ENCODE measurements at regions not wholly inside any gene's neighbourhood (a gene's known extent, or its start where the extent isn't known, plus 50 kb on each side); places are given as distances from the start of the nearest gene placed in this dataset.
"Not testable (repeated sequence)": the region's sequence is repeated elsewhere in the genome, so short reads cannot be mapped to it uniquely, and the experiment has no call there.

DNA sequence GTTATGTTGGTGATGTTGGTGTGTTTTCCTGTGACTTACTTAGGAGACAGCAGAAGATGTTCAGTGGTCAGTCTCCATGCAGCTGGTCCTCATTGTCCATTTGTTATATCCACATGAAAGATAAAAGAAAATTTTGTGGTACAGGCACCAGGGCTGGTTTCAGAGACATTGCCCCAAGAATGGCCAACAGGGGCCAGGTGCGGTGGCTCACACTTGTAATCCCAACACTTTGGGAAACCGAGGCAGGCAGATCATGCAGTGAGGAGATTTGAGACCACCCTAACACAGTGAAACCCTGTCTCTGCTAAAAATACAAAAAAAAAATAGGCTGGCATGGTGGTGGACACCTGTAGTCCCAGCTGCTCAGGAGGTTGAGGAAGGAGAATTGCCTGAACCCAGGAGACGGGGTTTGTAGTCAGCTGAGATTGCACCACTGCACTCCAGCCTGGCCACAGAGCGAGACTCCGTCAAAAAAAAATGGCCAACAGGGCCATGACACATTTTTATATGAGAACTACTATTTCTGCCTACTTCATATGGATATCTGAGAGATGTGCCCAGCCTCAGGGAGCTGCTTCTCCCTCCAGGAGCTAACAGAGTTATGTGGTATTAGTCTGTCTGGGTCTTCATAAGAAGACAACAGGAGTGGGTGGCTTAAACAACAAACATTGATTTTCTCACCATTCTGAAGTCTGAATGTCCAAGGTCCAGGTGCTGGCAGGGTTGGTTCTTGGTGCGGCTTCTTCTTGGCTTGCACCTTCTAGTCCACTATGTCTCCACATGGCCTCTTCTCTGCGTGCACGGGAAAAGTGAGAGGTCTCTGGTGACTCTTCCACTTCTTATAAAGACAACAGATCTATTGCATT is 821.7 kb downstream of the TMEM121 start:
- TF ChIP-seq, protein P1, sequence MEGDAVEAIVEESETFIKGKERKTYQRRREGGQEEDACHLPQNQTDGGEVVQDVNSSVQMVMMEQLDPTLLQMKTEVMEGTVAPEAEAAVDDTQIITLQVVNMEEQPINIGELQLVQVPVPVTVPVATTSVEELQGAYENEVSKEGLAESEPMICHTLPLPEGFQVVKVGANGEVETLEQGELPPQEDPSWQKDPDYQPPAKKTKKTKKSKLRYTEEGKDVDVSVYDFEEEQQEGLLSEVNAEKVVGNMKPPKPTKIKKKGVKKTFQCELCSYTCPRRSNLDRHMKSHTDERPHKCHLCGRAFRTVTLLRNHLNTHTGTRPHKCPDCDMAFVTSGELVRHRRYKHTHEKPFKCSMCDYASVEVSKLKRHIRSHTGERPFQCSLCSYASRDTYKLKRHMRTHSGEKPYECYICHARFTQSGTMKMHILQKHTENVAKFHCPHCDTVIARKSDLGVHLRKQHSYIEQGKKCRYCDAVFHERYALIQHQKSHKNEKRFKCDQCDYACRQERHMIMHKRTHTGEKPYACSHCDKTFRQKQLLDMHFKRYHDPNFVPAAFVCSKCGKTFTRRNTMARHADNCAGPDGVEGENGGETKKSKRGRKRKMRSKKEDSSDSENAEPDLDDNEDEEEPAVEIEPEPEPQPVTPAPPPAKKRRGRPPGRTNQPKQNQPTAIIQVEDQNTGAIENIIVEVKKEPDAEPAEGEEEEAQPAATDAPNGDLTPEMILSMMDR (IDR thresholded peaks at IDR 0.05; ENCODE audit: insufficient read depth, low read length), result no peak
- TF ChIP-seq, protein P2, sequence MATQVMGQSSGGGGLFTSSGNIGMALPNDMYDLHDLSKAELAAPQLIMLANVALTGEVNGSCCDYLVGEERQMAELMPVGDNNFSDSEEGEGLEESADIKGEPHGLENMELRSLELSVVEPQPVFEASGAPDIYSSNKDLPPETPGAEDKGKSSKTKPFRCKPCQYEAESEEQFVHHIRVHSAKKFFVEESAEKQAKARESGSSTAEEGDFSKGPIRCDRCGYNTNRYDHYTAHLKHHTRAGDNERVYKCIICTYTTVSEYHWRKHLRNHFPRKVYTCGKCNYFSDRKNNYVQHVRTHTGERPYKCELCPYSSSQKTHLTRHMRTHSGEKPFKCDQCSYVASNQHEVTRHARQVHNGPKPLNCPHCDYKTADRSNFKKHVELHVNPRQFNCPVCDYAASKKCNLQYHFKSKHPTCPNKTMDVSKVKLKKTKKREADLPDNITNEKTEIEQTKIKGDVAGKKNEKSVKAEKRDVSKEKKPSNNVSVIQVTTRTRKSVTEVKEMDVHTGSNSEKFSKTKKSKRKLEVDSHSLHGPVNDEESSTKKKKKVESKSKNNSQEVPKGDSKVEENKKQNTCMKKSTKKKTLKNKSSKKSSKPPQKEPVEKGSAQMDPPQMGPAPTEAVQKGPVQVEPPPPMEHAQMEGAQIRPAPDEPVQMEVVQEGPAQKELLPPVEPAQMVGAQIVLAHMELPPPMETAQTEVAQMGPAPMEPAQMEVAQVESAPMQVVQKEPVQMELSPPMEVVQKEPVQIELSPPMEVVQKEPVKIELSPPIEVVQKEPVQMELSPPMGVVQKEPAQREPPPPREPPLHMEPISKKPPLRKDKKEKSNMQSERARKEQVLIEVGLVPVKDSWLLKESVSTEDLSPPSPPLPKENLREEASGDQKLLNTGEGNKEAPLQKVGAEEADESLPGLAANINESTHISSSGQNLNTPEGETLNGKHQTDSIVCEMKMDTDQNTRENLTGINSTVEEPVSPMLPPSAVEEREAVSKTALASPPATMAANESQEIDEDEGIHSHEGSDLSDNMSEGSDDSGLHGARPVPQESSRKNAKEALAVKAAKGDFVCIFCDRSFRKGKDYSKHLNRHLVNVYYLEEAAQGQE (IDR thresholded peaks at IDR 0.05; ENCODE audit: insufficient replicate concordance, low read depth), result no peak
- TF ChIP-seq GABPA (IDR thresholded peaks at IDR 0.05; ENCODE audit: low read depth) (no peak), POLR2AphosphoS5 (IDR thresholded peaks at IDR 0.05; ENCODE audit: low read depth) (no peak), SPI1 (IDR thresholded peaks at IDR 0.05; ENCODE audit: borderline replicate concordance, low read depth) (no peak)
- H3K27me3 ChIP-seq (ENCODE audit: insufficient read depth, poor library complexity, severe bottlenecking), result peaks cover 6% of the 10 kb centered on the region
- DNase-seq (ENCODE audit: low read depth in 1 of 2, low spot score in 1 of 2), result no peak
- no peak overlapping the region for H3K27ac ChIP-seq (replicated peaks)
- no peak overlapping the region for H3K4me3 ChIP-seq (replicated peaks; ENCODE audit: insufficient read depth, low read length)

DNA sequence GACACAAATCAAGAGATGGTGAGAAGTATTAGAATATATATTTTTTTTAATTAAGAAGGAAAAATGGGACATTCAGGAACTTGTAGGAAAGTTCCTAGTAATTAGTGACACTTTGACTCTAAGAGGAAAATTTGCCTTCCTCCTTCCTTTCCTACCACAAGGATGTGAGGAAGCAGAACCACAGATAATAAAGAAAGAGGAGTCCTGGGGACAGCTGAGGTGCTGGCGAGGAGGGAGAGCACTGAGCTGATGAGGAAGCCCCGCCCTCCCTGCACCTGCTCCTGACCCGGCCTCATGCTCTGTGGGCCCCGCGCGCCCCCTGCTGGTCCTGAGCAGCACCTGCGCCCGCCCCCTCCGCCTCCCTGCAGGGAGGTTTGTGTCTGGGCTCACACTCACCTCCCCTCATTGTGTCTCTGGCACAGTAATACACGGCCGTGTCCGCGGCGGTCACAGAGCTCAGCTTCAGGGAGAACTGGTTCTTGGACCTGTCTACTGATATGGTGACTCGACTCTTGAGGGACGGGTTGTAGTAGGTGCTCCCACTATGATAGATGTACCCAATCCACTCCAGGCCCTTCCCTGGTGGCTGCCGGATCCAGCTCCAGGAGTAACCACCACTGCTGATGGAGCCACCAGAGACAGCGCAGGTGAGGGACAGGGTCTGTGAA is 822.6 kb downstream of the TMEM121 start:
- TF ChIP-seq, protein P1 (IDR thresholded peaks at IDR 0.05; ENCODE audit: insufficient read depth, low read length), result peak; percentile 34
- H3K27ac ChIP-seq (replicated peaks); H3K27me3 ChIP-seq (ENCODE audit: insufficient read depth, poor library complexity, severe bottlenecking); H3K4me3 ChIP-seq (replicated peaks; ENCODE audit: insufficient read depth, low read length): not testable (repeated sequence)
- DNase-seq (ENCODE audit: low read depth in 1 of 2, low spot score in 1 of 2), result peak; percentile 32 to 89

DNA sequence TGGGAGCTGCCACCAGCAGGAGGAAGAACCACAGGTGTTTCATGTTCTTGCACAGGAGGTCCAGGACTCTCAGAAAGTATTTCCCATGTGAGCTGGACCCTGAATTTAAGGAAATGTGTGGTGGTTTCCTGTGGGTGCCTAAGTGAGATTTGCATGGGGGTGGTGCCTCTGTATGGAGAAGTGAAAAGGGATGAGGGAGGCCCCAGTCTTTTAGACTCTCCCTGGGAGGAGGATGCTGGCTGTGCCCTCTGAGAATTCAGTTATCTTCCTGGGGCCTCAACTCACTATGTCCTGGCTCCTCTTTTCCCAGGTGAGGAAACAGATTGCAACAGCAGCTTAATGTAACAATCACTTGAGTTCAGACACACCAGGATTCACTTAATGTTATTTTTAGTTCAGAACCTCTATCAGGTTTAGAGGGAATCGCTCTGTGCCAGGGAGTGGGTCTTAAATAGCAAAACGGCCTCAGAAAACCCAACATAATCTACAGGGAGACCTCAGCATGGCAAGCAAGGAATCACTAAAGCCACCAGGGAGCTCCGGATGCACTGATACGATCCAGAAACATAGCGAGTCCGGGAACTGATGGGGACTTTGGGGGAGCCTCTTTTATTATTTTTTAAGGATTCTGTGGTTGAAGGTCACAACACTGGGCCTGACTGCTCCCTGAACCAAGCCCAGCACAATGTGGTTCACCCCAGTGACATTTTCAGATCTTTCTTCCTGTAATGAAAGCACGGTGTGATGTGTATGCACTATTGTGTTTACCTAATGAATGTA is 823.5 kb downstream of the TMEM121 start:
- not testable (repeated sequence) for H3K27me3 ChIP-seq (ENCODE audit: insufficient read depth, poor library complexity, severe bottlenecking); DNase-seq (ENCODE audit: low read depth in 1 of 2, low spot score in 1 of 2); H3K4me3 ChIP-seq (replicated peaks; ENCODE audit: insufficient read depth, low read length); H3K27ac ChIP-seq (replicated peaks)

DNA sequence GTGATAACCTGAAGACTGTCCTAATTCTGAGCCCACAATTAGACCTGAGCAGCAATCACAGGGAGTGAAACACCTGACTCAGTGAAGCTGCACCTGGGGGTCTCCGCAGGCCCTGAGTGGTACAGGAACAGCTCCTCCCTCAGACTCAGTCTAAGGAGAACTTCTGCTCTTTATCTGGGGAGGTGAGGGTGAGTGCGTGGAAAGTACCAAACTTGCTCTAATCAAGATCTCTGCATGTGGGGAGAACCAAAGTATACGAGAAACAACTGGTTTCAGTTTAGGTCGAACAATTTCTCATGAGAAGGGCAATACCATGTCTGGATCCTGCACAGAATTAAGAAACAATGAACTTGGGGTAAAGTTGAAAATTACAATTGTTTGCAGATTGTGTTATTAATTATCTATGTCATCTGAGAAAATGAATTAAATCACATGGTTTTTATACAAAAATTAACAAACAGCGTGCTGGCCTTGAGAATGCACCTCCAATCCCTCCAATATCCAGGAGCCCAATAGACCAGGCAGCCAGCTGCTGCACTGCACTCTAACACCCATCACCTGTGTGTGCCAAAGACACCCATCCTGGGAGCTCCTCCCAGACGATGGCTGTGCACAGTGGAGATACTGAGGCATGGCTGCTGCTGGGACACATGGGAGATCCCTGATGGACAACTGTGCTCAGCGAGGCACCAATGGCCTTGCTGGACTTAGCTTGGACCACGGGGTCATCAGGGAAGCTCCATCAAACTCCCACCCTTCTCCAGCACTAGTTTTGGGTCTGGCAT is 828.8 kb downstream of the TMEM121 start:
- not testable (repeated sequence) for H3K4me3 ChIP-seq (replicated peaks; ENCODE audit: insufficient read depth, low read length); H3K27me3 ChIP-seq (ENCODE audit: insufficient read depth, poor library complexity, severe bottlenecking); H3K27ac ChIP-seq (replicated peaks); DNase-seq (ENCODE audit: low read depth in 1 of 2, low spot score in 1 of 2)

DNA sequence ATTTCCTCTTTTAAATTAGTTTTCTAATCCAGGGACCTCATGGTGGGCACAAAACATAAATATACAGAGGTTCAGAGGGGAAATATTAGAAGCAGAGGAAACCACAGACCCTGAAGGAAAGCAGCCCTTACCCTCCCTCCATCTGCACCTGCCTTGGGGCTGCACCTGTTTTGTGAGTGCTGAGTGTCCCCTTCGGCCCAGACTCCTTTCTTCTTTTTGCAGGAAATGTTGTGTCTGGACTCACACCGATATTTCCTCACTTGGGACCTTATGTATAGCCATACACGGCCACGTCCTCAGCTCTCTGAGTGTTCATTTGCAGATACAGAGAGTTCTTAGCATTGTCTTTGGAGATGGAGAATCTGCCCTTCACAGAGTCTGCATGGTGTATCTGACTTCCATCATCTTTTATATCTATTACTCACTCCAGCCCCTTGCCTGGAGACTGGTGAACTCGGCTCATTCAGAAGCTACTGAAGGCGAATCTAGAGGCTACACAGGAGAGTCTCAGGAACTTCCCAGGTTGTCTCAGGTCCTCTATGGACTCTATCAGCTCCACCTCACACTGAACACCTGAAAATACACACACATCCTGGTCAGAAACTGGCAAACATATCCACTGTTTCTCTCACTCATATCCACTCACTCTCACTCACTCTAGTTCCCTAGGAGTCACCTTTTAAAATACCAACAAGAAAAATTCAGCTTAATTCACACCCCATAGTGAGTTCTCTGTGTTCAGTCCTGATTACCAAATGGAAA is 829.7 kb downstream of the TMEM121 start:
- H3K4me3 ChIP-seq (replicated peaks; ENCODE audit: insufficient read depth, low read length); H3K27ac ChIP-seq (replicated peaks); DNase-seq (ENCODE audit: low read depth in 1 of 2, low spot score in 1 of 2); H3K27me3 ChIP-seq (ENCODE audit: insufficient read depth, poor library complexity, severe bottlenecking): not testable (repeated sequence)

DNA sequence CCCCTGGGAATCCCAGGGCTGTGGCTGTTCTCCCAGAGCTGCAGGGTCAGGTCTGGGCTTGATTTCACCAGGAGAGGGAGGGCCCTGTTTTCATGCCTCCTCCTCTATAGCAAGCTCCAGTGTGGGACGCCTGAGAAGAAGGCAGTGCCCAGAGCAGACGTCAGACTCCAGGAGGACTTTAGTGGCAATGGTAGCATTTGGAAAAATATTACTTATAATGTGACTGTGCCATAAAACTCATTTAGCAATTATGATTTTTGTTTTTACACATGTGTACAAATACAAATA is 830.2 kb downstream of the TMEM121 start:
- H3K27ac ChIP-seq (replicated peaks); H3K4me3 ChIP-seq (replicated peaks; ENCODE audit: insufficient read depth, low read length); H3K27me3 ChIP-seq (ENCODE audit: insufficient read depth, poor library complexity, severe bottlenecking); DNase-seq (ENCODE audit: low read depth in 1 of 2, low spot score in 1 of 2): not testable (repeated sequence)

DNA sequence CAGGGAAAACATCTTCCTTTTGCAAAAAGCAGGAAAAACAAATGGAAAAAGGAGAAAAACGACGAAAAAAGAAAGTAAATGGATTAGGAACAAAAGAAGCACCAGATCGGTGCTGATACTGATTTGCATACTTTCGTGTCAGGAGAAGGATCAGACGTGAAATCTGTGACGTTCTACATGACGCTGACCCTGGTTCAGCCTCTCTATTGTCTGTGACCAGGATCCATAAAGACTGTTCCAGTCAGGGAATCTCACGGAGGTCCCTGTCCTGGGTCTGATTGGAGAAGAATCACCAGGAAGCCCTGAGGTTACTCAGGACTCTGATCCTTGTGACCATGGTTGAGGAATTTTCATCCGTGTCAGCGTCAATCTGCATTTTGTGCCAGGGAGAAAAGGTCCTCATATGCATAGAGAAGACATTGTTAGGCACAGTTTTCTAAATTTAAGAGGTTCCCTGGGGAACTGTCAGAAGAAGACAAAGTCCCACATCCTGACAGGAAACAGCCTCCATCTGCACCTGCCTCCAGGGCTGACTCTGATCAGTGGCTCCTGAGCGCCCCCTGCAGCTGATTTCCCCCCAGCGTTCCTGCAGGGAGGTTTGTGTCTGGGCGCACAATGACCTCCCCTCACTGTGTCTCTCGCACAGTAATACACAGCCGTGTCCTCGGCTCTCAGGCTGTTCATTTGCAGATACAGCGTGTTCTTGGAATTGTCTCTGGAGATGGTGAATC is 832.9 kb downstream of the TMEM121 start:
- not testable (repeated sequence) for H3K27me3 ChIP-seq (ENCODE audit: insufficient read depth, poor library complexity, severe bottlenecking); H3K27ac ChIP-seq (replicated peaks); H3K4me3 ChIP-seq (replicated peaks; ENCODE audit: insufficient read depth, low read length); DNase-seq (ENCODE audit: low read depth in 1 of 2, low spot score in 1 of 2)

DNA sequence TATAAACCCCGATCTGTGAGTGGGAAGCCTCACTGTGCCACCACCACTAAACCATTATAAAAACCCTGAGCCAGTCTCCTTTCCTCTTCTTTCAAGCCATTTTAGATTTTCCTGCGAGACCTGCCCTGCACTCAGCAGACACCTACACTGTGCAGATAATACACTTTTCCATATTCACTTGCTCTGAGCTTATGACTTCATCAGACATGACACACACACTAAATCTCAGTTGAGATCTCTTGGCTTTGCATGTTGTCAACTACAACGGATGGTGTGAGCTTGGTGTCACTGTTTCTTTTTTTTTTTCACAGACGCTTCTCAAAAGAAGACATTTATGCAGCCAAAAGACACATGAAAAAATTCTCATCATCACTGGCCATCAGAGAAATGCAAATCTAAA is 839.0 kb downstream of the TMEM121 start:
- H3K27ac ChIP-seq (replicated peaks); DNase-seq (ENCODE audit: low read depth in 1 of 2, low spot score in 1 of 2); H3K27me3 ChIP-seq (ENCODE audit: insufficient read depth, poor library complexity, severe bottlenecking); H3K4me3 ChIP-seq (replicated peaks; ENCODE audit: insufficient read depth, low read length): not testable (repeated sequence)
